ENCODE measurements at regions not wholly inside any gene's neighbourhood (a gene's known extent, or its start where the extent isn't known, plus 50 kb on each side); places are given as distances from the start of the nearest gene placed in this dataset.

GRCh38 chr7:86999750-87000149 is 59.7 kb downstream of the ELAPOR2 start:
- Mint-ChIP-seq H3K27me3 (ENCODE audit: unreplicated experiment) (no peaks in the 10 kb centered on the region), H3K36me3 (ENCODE audit: low read depth, unreplicated experiment) (no peaks in the 10 kb centered on the region), H3K4me1 (ENCODE audit: unreplicated experiment) (peaks cover 25% of the 10 kb centered on the region), H3K27ac (ENCODE audit: unreplicated experiment) (no peak overlapping the region), H3K9me3 (ENCODE audit: unreplicated experiment) (no peaks in the 10 kb centered on the region), H3K4me3 (ENCODE audit: unreplicated experiment) (no peak overlapping the region)
- no peak for TF ChIP-seq CTCF (IDR thresholded peaks at IDR 0.05; ENCODE audit: unreplicated experiment)
- no peak for DNase-seq (ENCODE audit: low spot score)

- no peak overlapping the region for H3K27ac Mint-ChIP-seq (ENCODE audit: unreplicated experiment)
- H3K4me1 Mint-ChIP-seq (ENCODE audit: unreplicated experiment): peaks cover 17% of the 10 kb centered on the region
- no peak overlapping the region for H3K4me3 Mint-ChIP-seq (ENCODE audit: unreplicated experiment)
- no peak for TF ChIP-seq CTCF (IDR thresholded peaks at IDR 0.05; ENCODE audit: unreplicated experiment)
- H3K27me3 Mint-ChIP-seq (ENCODE audit: unreplicated experiment): no peaks in the 10 kb centered on the region
- no peaks in the 10 kb centered on the region for H3K9me3 Mint-ChIP-seq (ENCODE audit: unreplicated experiment)
- no peaks in the 10 kb centered on the region for H3K36me3 Mint-ChIP-seq (ENCODE audit: low read depth, unreplicated experiment)
- DNase-seq (ENCODE audit: low spot score): no peak
These were observed 63.6 kb downstream of the ELAPOR2 start for GRCh38 chr7:86995814-86996213.

GRCh38 chr7:86995052-86995725 is 64.3 kb downstream of the ELAPOR2 start:
- Mint-ChIP-seq H3K36me3 (ENCODE audit: low read depth, unreplicated experiment) (no peaks in the 10 kb centered on the region), H3K4me3 (ENCODE audit: unreplicated experiment) (no peak overlapping the region), H3K4me1 (ENCODE audit: unreplicated experiment) (peaks cover 14% of the 10 kb centered on the region), H3K9me3 (ENCODE audit: unreplicated experiment) (no peaks in the 10 kb centered on the region), H3K27ac (ENCODE audit: unreplicated experiment) (no peak overlapping the region), H3K27me3 (ENCODE audit: unreplicated experiment) (no peaks in the 10 kb centered on the region)
- no peak for TF ChIP-seq CTCF (IDR thresholded peaks at IDR 0.05; ENCODE audit: unreplicated experiment)
- DNase-seq (ENCODE audit: low spot score): no peak

- DNase-seq (ENCODE audit: low spot score): no peak
These were observed 67.7 kb downstream of the ELAPOR2 start for GRCh38 chr7:86991771-86992191.

More at GRCh38 chr7:86991771-86992191, 67.7 kb downstream of the ELAPOR2 start:
- Mint-ChIP-seq H3K9me3 (ENCODE audit: unreplicated experiment) (no peaks in the 10 kb centered on the region), H3K27me3 (ENCODE audit: unreplicated experiment) (peaks cover 2% of the 10 kb centered on the region), H3K4me3 (ENCODE audit: unreplicated experiment) (no peak overlapping the region), H3K27ac (ENCODE audit: unreplicated experiment) (peak overlapping the region; percentile 70), H3K4me1 (ENCODE audit: unreplicated experiment) (peaks cover 12% of the 10 kb centered on the region), H3K36me3 (ENCODE audit: low read depth, unreplicated experiment) (peaks cover 3% of the 10 kb centered on the region)
- no peak for TF ChIP-seq CTCF (IDR thresholded peaks at IDR 0.05; ENCODE audit: unreplicated experiment)

All from endothelial cell (in vitro differentiated cells).